ENCODE measurements at regions not wholly inside any gene's neighbourhood (a gene's known extent, or its start where the extent isn't known, plus 50 kb on each side); places are given as distances from the start of the nearest gene placed in this dataset.

GRCh38 chr7:13420726-13421125 is 568.7 kb downstream of the ETV1 start:
- no peaks in the 10 kb centered on the region for H3K27me3 ChIP-seq
- 79 to 89% (median 87%) methylated on average over 2 of the region's 2 CpGs for WGBS, 5 donors
- no peaks in the 10 kb centered on the region for H3K4me1 ChIP-seq
- H3K36me3 ChIP-seq: no peaks in the 10 kb centered on the region
- H3K9me3 ChIP-seq: peaks cover 0 to 17% (median 8%) of the 10 kb centered on the region in 4 donors
- intact Hi-C loops (cut with DNase I; ENCODE audit: low total_unique reads): no loop called here
- H3K27ac ChIP-seq: no peak overlapping the region
- no peak for DNase-seq
- TF ChIP-seq POLR2A (IDR thresholded peaks at IDR 0.05): no peak
- TF ChIP-seq EP300 (IDR thresholded peaks at IDR 0.05): no peak
- TF ChIP-seq POLR2AphosphoS5 (IDR thresholded peaks at IDR 0.05): no peak
- TF ChIP-seq CTCF (IDR thresholded peaks at IDR 0.05): no peak
- H3K4me3 ChIP-seq: no peak overlapping the region

- Histone ChIP-seq H3K4me3 (no peak overlapping the region), H3K27ac (no peak overlapping the region), H3K4me1 (no peaks in the 10 kb centered on the region), H3K27me3 (no peaks in the 10 kb centered on the region), H3K9me3 (peaks cover 0 to 17% (median 8%) of the 10 kb centered on the region in 4 donors), H3K36me3 (no peaks in the 10 kb centered on the region)
- intact Hi-C loops (cut with DNase I; ENCODE audit: low total_unique reads): no loop called here
- TF ChIP-seq POLR2AphosphoS5 (IDR thresholded peaks at IDR 0.05) (no peak), EP300 (IDR thresholded peaks at IDR 0.05) (no peak), POLR2A (IDR thresholded peaks at IDR 0.05) (no peak), CTCF (IDR thresholded peaks at IDR 0.05) (no peak)
- DNase-seq: no peak
- WGBS, 5 donors: 83 to 94% (median 88%) methylated on average over 4 of the region's 4 CpGs
These were observed 567.7 kb downstream of the ETV1 start for GRCh38 chr7:13421776-13422175.

GRCh38 chr7:13433946-13434345 is 555.5 kb downstream of the ETV1 start:
- intact Hi-C loops (cut with DNase I; ENCODE audit: low total_unique reads): no loop called here
- no peak overlapping the region for H3K27ac ChIP-seq
- WGBS, 5 donors: 77 to 85% (median 81%) methylated on average over 2 of the region's 2 CpGs

GRCh38 chr7:13442226-13442625 is 547.2 kb downstream of the ETV1 start:
- 54 to 79% (median 56%) methylated on average over 1 of the region's 1 CpG for WGBS, 5 donors
- H3K9me3 ChIP-seq: no peaks in the 10 kb centered on the region

More at GRCh38 chr7:13433946-13434345, 555.5 kb downstream of the ETV1 start:
- Histone ChIP-seq H3K36me3 (no peaks in the 10 kb centered on the region), H3K4me1 (no peaks in the 10 kb centered on the region), H3K4me3 (no peak overlapping the region), H3K27me3 (no peaks in the 10 kb centered on the region), H3K9me3 (no peaks in the 10 kb centered on the region)
- DNase-seq: no peak
- TF ChIP-seq EP300 (IDR thresholded peaks at IDR 0.05) (no peak), POLR2A (IDR thresholded peaks at IDR 0.05) (no peak), CTCF (IDR thresholded peaks at IDR 0.05) (no peak), POLR2AphosphoS5 (IDR thresholded peaks at IDR 0.05) (no peak)

More at GRCh38 chr7:13442226-13442625, 547.2 kb downstream of the ETV1 start:
- Histone ChIP-seq H3K4me3 (no peak overlapping the region), H3K27me3 (no peaks in the 10 kb centered on the region), H3K4me1 (no peaks in the 10 kb centered on the region), H3K27ac (no peak overlapping the region), H3K36me3 (no peaks in the 10 kb centered on the region)
- intact Hi-C loops (cut with DNase I; ENCODE audit: low total_unique reads): no loop called here
- no peak for TF ChIP-seq CTCF (IDR thresholded peaks at IDR 0.05)
- TF ChIP-seq POLR2A (IDR thresholded peaks at IDR 0.05): no peak
- TF ChIP-seq POLR2AphosphoS5 (IDR thresholded peaks at IDR 0.05): no peak
- TF ChIP-seq EP300 (IDR thresholded peaks at IDR 0.05): no peak
- no peak for DNase-seq

All from stomach (tissue), 8 donors.